DND-41 (cell line): ENCODE measurements at regions not wholly inside any gene's neighbourhood (a gene's known extent, or its start where the extent isn't known, plus 50 kb on each side); places are given as distances from the start of the nearest gene placed in this dataset.

ENCODE experiments used
- ATAC-seq: fragments of 200-7000 bp; cut with Tn5 transposase; 3 replicates; pipeline ENCODE4 v1.9.1; 2021; ENCODE audit warnings: low read depth; ENCODE audit not compliant: insufficient read depth
- DNase-seq: peaks from one replicate; pipeline ENCODE4 v3.0.0-alpha.2; 2020
- H2AFZ ChIP-seq: 2 replicates; pipeline ENCODE4 v1.6.0; 2012; ENCODE audit warnings: low read depth, low read length
- H3K27ac ChIP-seq: 2 replicates; pipeline ENCODE4 v1.5.1; 2012; ENCODE audit warnings: low read length, inconsistent platforms
- H3K27me3 ChIP-seq: fragments of 200-600 bp; sonication (generic); 2 replicates; pipeline ENCODE4 v1.6.0; 2012; ENCODE audit warnings: low read length, mild to moderate bottlenecking, inconsistent platforms; ENCODE audit not compliant: insufficient read depth, poor library complexity
- H3K36me3 ChIP-seq: 2 replicates; pipeline ENCODE4 v1.5.1; 2012; ENCODE audit warnings: low read length, inconsistent platforms; ENCODE audit not compliant: insufficient read depth
- H3K4me1 ChIP-seq: 2 replicates; pipeline ENCODE4 v1.5.1; 2012; ENCODE audit warnings: mild to moderate bottlenecking, low read length; ENCODE audit not compliant: insufficient read depth
- H3K4me2 ChIP-seq: 2 replicates; pipeline ENCODE4 v1.6.0; 2012; ENCODE audit warnings: mild to moderate bottlenecking, moderate library complexity, low read length, inconsistent platforms; ENCODE audit not compliant: insufficient read depth
- H3K4me3 ChIP-seq, 2 experiments: fragments of 200-600 bp in 1 of 2; shearing (Covaris generic) in 1 of 2; 2 replicates each; pipeline ENCODE4 v1.5.1; 2012 to 2016; ENCODE audit warnings: inconsistent platforms in 2 of 2, low read length in 2 of 2, mild to moderate bottlenecking in 2 of 2, low read depth in 1 of 2, moderate library complexity in 1 of 2
- H3K79me2 ChIP-seq: 2 replicates; pipeline ENCODE4 v1.6.0; 2012; ENCODE audit warnings: low read length, inconsistent platforms; ENCODE audit not compliant: insufficient read depth
- H3K9ac ChIP-seq: 2 replicates; pipeline ENCODE4 v1.6.0; 2012; ENCODE audit warnings: low read depth, mild to moderate bottlenecking, inconsistent platforms, low read length, moderate library complexity
- H3K9me3 ChIP-seq: 2 replicates; pipeline ENCODE4 v1.5.1; 2012; ENCODE audit warnings: low read length, moderate library complexity, mild to moderate bottlenecking, inconsistent platforms; ENCODE audit not compliant: insufficient read depth, severe bottlenecking
- H4K20me1 ChIP-seq: 2 replicates; pipeline ENCODE4 v1.6.0; 2012; ENCODE audit warnings: low read length; ENCODE audit not compliant: insufficient read depth
- CTCF ChIP-seq: IDR thresholded peaks from 2 replicates; pipeline ENCODE4 v1.5.1; 2012; ENCODE audit warnings: borderline replicate concordance, low read length, moderate library complexity, mild to moderate bottlenecking; ENCODE audit not compliant: poor library complexity, severe bottlenecking; ENCODE audit errors: extremely low read depth
- EZH2 ChIP-seq: IDR thresholded peaks from 3 replicates; pipeline ENCODE4 v1.6.1; 2012; ENCODE audit warnings: borderline replicate concordance, low read depth, mild to moderate bottlenecking, moderate library complexity, low read length, inconsistent platforms; ENCODE audit not compliant: severe bottlenecking

GRCh38 chr2:221267773-221268425 lies 304.2 kb downstream of the EPHA4 start:
- no peaks in the 10 kb centered on the region for H3K27me3 ChIP-seq
- H4K20me1 ChIP-seq = no peaks in the 10 kb centered on the region
- no peaks in the 10 kb centered on the region for H3K36me3 ChIP-seq
- no peak for DNase-seq
- H3K4me3 ChIP-seq = no peak overlapping the region
- no peak for ATAC-seq
- TF ChIP-seq EZH2 = no peak
- TF ChIP-seq CTCF = no peak
- H3K4me2 ChIP-seq = no peak overlapping the region
- H3K4me1 ChIP-seq = no peaks in the 10 kb centered on the region
- H3K79me2 ChIP-seq = no peaks in the 10 kb centered on the region
- no peaks in the 10 kb centered on the region for H3K9me3 ChIP-seq
- no peak overlapping the region for H3K27ac ChIP-seq
- no peak overlapping the region for H2AFZ ChIP-seq
- H3K9ac ChIP-seq = no peak overlapping the region

- DNase-seq (no peak), ATAC-seq (no peak)
- H3K4me1 ChIP-seq = no peaks in the 10 kb centered on the region
- H3K36me3 ChIP-seq = no peaks in the 10 kb centered on the region
- no peaks in the 10 kb centered on the region for H3K9me3 ChIP-seq
- no peaks in the 10 kb centered on the region for H4K20me1 ChIP-seq
- no peaks in the 10 kb centered on the region for H3K27me3 ChIP-seq
- H3K79me2 ChIP-seq = no peaks in the 10 kb centered on the region
- no peak overlapping the region for H3K9ac ChIP-seq
- no peak overlapping the region for H3K4me2 ChIP-seq
- no peak for TF ChIP-seq CTCF
- no peak for TF ChIP-seq EZH2
- H2AFZ ChIP-seq = no peak overlapping the region
- no peak overlapping the region for H3K4me3 ChIP-seq
- no peak overlapping the region for H3K27ac ChIP-seq
These were observed 303.5 kb downstream of the EPHA4 start for GRCh38 chr2:221268631-221269030.

- DNase-seq (no peak), ATAC-seq (no peak)
- no peak overlapping the region for H3K4me3 ChIP-seq
- H3K4me1 ChIP-seq = no peaks in the 10 kb centered on the region
- H2AFZ ChIP-seq = no peak overlapping the region
- H3K36me3 ChIP-seq = no peaks in the 10 kb centered on the region
- no peak for TF ChIP-seq CTCF
- no peaks in the 10 kb centered on the region for H3K27me3 ChIP-seq
- H4K20me1 ChIP-seq = no peaks in the 10 kb centered on the region
- no peak overlapping the region for H3K27ac ChIP-seq
- H3K79me2 ChIP-seq = no peaks in the 10 kb centered on the region
- H3K9ac ChIP-seq = no peak overlapping the region
- no peaks in the 10 kb centered on the region for H3K9me3 ChIP-seq
- no peak overlapping the region for H3K4me2 ChIP-seq
These were observed 301.3 kb downstream of the EPHA4 start for GRCh38 chr2:221270806-221271205.

GRCh38 chr2:221272729-221273128 lies 299.4 kb downstream of the EPHA4 start:
- Histone ChIP-seq H3K4me1 (no peaks in the 10 kb centered on the region), H3K4me2 (no peak overlapping the region), H3K9ac (no peak overlapping the region), H3K27me3 (no peaks in the 10 kb centered on the region), H3K4me3 (no peak overlapping the region), H2AFZ (no peak overlapping the region), H4K20me1 (no peaks in the 10 kb centered on the region), H3K9me3 (no peaks in the 10 kb centered on the region), H3K36me3 (no peaks in the 10 kb centered on the region), H3K79me2 (no peaks in the 10 kb centered on the region), H3K27ac (no peak overlapping the region)
- ATAC-seq = no peak
- no peak for DNase-seq
- TF ChIP-seq CTCF = no peak
- TF ChIP-seq EZH2 = no peak
